Fibroblast of skin of left biceps (primary cell): ENCODE measurements at regions not wholly inside any gene's neighbourhood (a gene's known extent, or its start where the extent isn't known, plus 50 kb on each side); places are given as distances from the start of the nearest gene placed in this dataset.
"Not testable (repeated sequence)": the region's sequence is repeated elsewhere in the genome, so short reads cannot be mapped to it uniquely, and the experiment has no call there.

Source experiments
- DNase-seq, 2 experiments: peaks; one replicate each; pipeline ENCODE4 v3.0.0-alpha.2; 2013; ENCODE audit warnings: low read depth in 2 of 2

DNA sequence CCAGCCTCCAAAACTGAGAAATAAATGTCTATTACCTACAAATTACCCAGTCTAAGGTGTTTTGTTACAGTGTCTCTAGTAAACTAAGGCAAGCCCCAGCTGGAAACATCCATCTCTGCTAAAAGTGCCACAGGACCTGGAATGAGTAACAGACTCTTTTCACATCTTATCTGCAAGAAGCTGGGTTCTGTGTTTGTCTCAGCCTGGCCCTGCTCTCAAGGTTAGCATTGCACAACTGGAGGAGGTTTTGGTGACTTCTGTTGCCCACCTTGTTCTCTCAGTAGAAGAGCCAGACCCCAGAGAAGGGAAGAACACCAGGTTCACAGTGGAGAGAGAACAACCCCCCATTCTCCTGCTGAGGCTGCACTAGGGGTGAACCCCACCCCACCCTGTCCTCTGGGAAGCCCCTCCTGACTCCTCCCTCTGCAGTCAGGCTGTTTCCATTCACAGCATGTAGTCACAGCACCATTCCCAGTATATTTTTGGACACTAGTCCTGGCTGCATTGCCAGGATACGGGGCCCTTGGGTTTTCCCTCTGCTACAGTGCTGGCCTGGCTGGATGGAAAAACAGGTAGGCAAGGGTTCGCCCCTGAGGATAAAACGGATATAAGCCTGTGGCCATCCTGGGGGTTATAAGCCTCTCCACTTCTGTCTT, 280.0 kb downstream of the BCL2L11 start:
- not testable (repeated sequence) for DNase-seq

DNA sequence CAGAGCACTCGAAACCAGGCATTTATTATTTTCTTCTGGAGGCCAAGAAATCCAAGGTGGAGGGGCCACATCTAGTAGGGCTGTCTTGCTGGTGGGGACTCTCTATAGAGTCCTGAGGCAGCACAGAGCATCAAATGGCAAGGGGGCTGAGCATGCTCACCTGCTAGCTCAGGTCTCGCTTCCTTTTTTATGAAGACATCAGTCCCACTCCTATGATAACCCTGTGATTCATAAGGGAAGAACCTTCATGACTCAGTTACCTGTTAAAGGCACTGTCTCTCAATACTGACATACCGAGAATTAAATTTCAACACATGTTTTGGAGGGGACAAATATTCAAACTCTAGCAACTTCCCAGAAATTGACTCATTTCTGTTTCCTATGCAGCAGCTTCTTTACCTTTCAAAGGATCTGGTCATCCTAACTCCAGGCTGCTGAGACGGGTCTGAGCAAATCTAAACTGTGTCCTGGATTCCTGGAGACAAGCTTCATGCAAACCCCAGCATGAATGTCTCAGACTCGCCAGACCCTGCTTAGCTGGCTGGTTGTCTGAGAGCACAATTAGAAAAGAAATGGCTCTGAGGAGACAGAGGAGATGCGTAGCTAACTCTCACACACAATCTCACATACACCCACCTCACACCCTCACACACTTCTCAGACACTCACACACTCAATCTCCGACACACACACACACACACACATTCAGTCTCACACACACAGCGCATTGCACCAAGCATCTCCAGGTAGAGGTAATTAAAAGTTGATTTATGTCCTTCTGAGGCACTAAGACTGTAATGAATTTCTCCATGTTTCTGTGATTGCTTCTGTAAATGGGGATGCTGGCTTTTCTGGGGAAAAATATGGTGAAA, 280.8 kb downstream of the BCL2L11 start:
- DNase-seq: not testable (repeated sequence)

DNA sequence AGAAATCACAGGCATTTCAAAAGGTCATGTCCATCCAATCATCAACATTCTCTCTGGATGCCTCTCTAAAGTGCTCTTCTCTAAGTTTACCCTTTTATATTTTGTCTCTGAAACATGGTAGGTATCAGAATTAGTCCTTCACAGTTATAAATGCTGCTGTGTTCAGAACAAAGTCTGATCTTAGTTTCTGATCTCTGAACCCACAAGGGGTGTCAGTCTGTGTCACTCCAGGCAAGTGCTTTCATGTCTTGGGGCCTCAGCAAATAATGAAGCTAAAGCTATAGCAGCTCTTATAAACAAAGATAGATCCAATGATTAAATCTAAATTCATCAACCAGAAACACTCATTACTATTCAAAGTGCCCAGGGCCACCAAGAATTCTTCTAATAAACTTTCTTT, 281.7 kb downstream of the BCL2L11 start:
- not testable (repeated sequence) for DNase-seq

DNA sequence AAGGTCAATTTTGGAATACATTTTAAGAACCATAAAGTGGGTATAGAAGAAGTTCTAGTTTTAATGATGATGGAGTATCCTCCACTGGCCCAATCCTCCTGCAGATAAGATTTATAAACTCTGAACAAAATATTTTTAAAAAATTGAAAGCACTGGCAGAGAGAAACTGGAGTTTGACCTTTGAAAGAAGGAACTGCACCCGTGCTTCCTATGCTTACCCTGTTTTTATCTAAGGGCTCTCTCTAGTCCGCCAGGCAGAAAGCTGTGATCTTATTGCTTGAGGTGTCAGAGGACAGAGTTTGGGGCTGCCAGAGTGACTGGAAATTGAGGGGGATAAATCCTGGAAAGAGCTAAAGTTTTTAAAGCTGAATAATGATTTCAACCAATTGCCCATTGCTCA, 282.6 kb downstream of the BCL2L11 start:
- DNase-seq: not testable (repeated sequence)

DNA sequence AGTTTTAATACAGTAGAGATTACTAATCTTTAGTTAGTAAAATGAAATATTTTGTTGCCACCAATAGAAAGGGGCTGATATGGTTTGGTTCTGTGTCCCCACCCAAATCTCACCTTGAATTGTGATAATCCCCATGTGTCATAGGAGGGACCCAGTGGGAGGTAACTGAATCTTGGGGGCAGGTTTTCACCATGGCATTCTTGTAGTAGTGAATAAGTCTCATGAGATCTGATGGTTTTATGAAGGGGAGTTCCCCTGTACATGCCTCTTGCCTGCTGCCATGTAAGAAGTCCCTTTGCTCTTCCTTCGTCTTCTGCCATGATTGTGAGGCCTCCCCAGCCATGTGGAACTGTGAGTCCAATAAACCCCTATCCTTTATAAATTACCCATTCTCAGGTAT, 285.9 kb downstream of the BCL2L11 start:
- DNase-seq: not testable (repeated sequence)

DNA sequence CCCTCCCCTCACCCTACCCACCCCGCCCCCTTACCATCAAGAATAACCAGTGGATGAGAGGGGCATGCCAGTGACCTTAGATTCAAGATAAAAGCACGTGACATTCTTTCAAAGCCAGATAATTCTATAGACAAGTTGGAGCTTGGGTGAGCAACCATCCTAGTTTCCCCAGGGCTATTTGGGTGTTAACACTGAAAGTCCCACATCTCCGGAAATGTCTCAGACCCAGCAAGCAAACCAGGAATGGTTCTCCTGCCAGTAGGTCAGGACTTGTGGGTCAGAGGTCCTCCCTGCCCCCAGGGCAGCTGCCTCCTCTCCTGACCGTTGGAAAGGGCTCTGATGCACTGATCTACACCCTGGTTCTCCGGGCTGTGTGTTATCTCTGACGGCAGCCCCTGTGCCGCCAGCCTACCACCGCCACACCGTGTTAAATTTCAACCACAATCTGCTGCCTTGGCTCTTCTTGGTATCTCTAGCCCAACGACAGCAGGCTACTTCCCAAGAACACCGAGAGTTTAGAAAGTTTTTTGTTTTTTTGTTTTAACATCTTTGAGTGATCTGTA, 287.0 kb downstream of the BCL2L11 start:
- not testable (repeated sequence) for DNase-seq

DNA sequence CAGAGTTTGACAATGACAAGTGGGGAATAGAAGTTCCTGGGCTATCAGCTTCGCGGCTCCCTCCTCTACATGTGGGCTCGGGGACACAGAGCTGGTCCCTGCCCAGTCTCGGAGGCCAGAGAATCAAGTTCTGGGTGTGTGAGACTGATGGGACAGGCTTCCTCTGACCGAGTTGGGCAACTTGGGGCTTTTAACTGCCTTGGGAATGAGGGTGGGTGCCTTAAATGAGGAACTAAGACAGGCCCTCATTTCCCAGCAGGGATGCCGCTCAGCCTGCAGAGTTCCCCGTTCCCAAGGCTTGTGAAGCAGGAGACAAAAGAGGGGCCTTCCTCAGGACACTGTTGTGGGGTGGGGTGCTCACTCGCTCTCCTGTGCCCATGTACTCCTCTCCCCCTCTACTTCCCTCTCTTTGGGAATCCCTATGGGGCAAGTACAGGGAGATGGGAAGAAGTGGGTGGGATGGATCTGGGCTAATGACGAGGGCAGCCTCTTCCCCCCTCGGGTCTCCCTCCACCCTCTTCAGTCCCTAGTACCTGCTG, 290.2 kb downstream of the BCL2L11 start:
- not testable (repeated sequence) for DNase-seq

DNA sequence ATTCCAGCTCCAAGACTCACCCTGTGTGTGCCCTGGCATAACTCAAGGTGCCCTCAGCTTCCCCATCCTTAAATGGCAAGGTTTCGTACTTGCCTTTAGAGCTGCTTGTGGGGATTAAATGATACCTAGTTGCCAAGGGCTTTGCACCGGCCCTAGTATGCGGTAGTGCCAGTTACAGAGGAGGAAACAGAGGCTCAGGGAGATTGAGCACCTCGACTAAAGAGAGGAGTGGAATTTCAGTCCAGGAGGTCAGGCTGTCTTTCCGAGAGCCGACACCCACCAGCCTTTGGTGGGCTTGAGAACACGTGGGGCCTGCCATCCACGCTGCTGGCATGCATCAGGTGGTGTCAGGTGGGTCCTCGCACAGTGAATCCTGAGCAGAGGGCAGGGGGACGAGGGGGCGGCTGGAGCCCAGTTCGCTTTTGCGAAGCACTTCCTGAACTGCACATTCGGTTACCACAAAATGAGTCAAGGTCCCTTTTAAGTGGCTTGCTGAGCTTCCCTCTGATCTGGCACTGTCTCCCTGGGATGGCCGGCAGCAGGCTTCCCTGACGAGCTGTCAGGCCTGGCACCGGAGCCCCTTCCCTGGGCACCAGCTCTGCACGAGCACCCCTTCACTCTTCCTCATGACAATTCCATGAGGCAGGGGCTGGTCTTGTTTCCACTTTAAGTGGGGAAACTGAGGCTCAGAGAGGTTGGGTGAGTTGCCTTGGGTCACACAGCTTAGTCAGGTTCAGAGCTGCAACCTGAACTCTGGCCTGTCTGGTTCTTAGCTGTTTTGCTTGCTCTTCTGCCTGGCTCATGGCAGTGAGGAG, 291.4 kb downstream of the BCL2L11 start:
- DNase-seq: not testable (repeated sequence)

DNA sequence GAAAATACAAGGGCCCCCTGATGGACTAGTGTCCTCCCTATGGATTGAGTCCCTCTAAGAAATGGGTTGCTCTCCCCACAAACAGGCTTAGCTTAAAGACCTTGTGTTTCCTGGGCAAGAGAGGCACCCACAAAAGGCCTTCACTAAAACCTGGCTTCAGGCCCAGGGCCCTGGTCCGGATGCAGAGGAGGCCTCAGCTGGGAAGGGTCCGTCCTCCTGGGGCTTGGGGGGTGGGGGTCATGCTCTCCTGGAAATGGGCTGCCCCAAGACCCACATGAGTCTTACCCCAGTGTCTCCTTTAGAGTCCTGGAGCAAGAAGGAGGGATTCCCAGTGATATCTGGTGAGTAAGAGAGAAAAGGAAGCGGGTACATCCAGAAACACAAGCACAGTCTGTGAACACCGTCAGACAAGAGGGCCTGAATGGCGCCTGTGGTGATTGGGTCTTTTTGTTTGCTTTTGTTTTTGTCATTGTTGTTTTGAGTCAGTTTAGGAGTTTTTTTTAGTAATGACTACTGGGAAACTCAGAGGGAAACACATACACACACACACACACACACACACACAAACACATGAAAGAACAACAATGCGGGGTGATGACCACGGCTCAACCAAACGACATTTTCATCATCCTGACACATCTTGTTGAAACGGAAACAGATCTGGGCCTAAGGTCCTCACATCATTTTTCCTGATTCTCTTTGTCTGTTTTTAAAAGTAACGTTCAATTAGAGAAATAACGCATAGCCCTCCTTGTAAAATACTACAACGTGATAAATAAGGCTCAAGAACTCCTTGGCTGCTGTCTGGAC, 292.3 kb downstream of the BCL2L11 start:
- DNase-seq: not testable (repeated sequence)

DNA sequence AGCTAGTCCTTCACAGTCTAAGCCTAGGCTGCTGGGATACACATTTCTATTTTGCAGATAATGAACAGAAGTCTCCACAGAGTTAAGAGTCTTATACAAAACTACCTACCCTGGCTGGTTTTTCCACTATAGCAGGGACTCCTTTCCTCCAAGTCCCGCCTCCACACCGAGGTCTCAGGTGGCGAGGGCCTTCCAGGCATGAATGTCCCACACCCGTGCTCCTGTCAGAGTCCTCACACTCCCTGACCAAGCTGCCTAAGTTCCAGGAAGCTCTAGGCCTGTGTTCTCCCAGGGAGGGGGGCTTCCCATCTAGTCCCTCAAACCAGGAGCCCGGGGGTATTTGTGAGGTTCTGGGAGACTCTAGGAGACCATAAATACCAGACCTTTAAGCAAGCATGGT, 293.2 kb downstream of the BCL2L11 start:
- DNase-seq: not testable (repeated sequence)

DNA sequence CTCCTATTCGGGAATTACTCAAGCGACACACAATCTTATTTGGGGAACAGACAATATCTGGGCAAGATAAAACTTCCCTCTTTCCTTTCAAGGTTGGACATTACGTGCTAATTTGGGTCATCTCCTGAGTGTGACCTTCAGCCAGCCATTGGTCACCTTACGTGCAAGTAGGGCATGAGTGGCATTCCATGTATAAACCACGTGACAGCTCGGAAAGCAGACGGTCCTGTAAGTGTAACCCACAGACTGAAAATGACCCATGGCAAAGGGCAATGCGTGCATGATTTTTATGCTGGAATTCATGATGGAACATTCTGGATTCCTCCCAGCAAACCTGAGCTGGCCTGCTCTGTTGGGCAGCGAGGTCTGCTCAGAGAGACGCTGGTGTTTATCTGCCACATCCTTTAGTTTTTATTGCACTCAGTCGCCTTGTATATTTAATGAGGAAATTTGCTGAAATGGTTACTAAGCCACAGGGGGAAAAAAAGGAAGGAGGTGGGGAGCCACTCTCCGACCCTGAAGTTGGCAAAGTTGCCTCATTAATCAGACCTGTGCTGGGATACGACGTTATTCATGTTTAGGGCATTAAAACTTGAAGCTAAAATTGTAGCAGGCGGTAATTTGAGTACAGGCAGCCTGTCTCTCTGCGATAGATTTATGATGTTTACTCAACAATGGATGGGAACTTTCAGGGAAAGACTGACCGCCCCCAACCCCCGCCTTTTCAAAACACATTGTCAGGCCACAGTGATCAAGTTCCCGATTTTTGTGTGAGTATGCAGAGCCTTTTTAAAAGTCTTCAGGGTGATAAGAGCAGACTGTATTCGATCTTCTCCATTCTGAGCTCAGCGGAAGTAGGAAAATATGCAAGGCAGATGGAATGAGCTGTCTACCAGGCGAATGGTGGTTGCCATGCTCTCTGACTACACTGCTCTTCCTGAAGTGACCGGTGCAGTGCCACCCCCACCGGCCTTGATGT, 295.3 kb downstream of the BCL2L11 start:
- not testable (repeated sequence) for DNase-seq

DNA sequence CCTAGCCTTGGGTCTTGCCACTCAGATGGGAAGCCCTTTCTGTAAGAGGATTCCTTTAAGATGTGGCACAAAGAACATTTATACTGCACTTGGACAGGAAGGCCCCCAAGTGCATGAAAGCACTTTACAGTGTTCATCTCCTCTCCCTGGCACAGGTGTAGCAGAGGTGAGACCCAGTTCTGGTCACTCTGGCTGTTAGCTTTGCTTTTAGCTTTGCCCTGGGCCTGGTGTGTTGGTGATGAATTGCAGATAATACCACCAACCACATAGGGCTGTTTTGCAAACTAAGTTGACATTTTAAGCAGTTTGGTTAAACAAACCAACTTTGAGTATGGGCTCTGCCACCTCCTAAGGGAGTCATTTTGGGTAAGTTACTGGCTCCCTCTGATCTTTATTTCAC, 296.3 kb downstream of the BCL2L11 start:
- not testable (repeated sequence) for DNase-seq

DNA sequence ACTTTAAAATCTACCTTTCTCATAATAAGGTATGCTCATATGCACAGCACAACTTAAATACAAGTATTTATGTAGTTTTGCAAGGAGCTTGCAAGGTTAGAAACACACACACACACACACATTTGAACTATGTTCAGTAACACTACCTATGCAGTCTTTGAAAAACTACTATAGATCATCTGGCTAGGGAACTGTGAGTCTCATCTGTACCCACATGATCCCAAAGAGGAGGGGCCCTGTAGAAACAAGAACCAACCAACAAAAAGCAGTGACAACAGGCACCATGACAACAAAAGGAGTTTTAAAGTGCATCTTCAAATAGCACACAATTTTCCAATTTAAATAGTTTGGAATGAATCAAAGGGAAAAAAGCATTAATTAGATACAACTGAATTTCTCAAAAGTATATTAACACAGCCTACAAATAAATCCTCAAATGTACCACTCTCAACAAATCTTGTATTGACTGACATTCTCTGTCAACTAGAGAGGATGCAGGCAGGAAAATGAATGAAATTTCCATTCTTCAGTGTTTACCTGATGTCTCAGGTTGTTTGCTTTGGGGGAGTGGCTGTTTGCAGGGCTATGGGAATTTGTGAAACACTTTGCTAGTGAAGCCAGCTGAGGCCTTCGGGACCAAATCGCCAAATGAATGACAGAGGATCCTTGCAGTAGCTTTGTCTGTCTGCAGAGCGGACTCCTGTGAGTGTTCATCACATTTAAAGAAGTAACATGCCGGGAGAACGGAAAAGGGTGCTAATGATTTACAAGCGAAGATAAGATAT, 297.6 kb downstream of the BCL2L11 start:
- not testable (repeated sequence) for DNase-seq

DNA sequence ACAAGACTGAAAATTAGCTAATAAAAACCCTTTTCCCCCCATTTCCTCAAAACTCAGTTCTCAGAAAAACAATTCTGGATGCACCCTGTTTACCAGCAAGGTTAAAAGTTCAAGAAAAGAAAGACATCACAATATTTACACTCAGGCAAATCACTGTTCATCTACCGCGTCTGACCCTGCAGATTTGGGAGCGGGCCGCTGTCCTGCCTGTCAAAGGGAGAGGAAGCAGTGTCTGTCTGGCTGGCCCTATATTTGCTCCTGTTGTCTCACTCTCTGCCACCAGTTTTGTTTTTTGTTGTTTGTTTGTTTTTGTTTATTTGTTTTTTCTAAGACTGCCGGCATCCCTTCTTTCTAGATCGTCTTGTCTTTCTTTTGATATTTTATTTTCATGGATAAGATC, 299.4 kb downstream of the BCL2L11 start:
- DNase-seq: not testable (repeated sequence)

DNA sequence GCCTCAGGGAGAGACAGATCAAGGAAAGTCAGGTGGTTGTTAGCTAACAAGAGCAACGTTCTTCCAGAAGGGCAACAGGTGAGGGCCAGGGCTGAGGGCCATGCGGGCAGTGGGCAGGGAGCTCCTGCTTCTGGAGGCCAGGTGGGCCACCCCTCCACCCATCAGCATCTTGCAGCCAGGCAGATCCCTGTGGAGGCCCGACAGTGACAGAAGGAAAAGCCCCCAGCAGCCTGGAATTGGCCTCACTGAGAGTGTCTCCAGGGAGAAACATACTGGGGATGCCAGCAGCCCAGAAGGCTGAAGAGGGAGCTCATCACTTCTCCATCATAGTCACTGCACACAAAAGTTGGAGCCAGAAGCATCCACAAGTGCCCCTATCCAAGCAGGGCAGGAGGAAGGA, 300.1 kb downstream of the BCL2L11 start:
- DNase-seq: not testable (repeated sequence)

DNA sequence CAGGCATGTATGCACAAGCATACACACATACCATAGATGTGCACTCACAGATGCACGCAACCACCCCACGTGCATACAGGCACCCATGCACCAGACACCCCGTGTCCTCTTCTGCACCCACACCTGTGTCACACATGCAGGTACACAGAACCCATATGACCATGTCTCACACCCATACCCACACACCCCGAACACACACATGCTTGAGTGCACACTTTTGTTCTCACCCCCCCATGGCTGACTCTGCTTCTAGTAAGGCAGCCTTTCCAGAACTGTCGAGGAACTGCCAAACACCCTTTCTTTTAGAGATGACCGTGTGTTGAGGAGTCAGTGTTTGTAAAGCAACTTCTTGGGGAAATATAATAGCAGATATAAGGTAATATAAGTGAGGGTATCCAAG, 301.2 kb downstream of the BCL2L11 start:
- DNase-seq: not testable (repeated sequence)

DNA sequence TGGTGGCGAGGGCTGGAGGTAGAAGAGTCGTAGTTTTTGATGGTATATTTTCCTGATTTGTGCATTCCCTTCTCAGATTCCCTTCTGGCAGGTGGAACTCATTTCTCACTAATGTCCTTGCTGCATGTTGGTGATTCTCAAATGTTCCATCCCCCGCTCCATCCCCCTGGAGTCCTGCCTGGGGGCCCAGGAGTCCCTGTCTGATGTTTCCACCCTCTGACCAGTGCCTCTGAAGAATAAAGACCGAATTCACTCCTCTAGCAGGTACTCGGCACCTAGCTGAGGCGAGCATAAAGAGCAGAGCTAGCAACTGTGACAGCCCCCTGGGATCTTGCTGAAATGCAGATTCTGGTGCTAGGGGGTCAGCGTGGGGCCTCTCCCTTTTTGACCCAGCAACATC, 301.8 kb downstream of the BCL2L11 start:
- DNase-seq: not testable (repeated sequence)

DNA sequence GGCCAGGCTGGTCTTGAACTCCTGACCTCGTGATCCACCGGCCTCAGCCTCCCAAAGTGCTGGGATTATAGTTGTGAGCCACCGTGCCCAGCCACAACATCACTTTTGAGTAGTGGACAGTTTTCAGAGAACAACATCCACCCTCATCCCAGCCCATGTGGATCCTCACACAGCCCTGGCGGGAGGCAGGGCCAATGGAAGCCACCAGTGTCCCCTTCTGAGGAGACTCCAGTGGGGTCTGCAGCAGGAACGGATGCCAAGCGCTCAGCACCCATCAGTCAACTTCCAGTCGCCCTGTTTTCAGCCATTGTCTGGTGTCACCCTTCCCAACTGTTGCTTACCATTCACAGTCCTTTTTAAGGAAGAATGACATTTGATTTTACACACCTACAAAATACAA, 302.5 kb downstream of the BCL2L11 start:
- not testable (repeated sequence) for DNase-seq

DNA sequence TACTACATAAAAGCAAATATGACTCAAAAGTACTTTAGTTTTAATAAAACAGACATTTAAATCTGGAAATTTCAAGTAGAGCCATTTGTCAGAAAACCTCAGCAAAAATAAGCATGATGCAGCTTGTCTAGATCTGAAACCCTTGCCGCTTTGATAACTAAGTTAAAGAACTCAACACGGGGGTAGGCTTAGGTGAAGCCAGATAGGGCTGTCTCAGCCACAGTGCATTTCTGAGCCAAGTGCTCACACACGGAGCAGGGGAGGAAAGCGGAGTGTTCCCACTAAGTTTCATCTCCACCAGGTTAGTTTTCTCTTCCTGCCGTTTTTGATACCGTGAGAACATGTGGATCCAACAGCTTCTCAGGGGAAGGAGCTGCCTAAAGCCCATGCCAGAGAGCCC, 303.5 kb downstream of the BCL2L11 start:
- DNase-seq: not testable (repeated sequence)
